ENCODE measurements at regions not wholly inside any gene's neighbourhood (a gene's known extent, or its start where the extent isn't known, plus 50 kb on each side); places are given as distances from the start of the nearest gene placed in this dataset.
"Not testable (repeated sequence)": the region's sequence is repeated elsewhere in the genome, so short reads cannot be mapped to it uniquely, and the experiment has no call there.

GRCh38 chr18:44320619-44321460 is 359.8 kb upstream of the SETBP1 start:
- DNase-seq (ENCODE audit: low read depth in 2 of 2) = no peak

- DNase-seq (ENCODE audit: low read depth in 2 of 2) = no peak
Observed at GRCh38 chr18:44321868-44322590, 358.7 kb upstream of the SETBP1 start.

GRCh38 chr18:44323125-44323524 is 357.6 kb upstream of the SETBP1 start:
- no peak for DNase-seq (ENCODE audit: low read depth in 2 of 2)

GRCh38 chr18:44324361-44324760 is 356.3 kb upstream of the SETBP1 start:
- no peak for DNase-seq (ENCODE audit: low read depth in 2 of 2)

GRCh38 chr18:44325903-44326635 is 354.6 kb upstream of the SETBP1 start:
- no peak for DNase-seq (ENCODE audit: low read depth in 2 of 2)

- DNase-seq (ENCODE audit: low read depth in 2 of 2) = no peak
Observed at GRCh38 chr18:44331656-44332570, 348.8 kb upstream of the SETBP1 start.

GRCh38 chr18:44341759-44342158 is 338.9 kb upstream of the SETBP1 start:
- DNase-seq (ENCODE audit: low read depth in 2 of 2) = no peak

- DNase-seq (ENCODE audit: low read depth in 2 of 2) = no peak
Observed at GRCh38 chr18:44342162-44342561, 338.5 kb upstream of the SETBP1 start.

- no peak for DNase-seq (ENCODE audit: low read depth in 2 of 2)
Observed at GRCh38 chr18:44342946-44343345, 337.7 kb upstream of the SETBP1 start.

GRCh38 chr18:44343570-44343969 is 337.1 kb upstream of the SETBP1 start:
- no peak for DNase-seq (ENCODE audit: low read depth in 2 of 2)

GRCh38 chr18:44356566-44357157 is 324.0 kb upstream of the SETBP1 start:
- no peak for DNase-seq (ENCODE audit: low read depth in 2 of 2)

GRCh38 chr18:44358402-44358801 is 322.3 kb upstream of the SETBP1 start:
- no peak for DNase-seq (ENCODE audit: low read depth in 2 of 2)

- DNase-seq (ENCODE audit: low read depth in 2 of 2) = not testable (repeated sequence)
Observed at GRCh38 chr18:44359741-44360140, 320.9 kb upstream of the SETBP1 start.

- not testable (repeated sequence) for DNase-seq (ENCODE audit: low read depth in 2 of 2)
Observed at GRCh38 chr18:44362213-44362612, 318.5 kb upstream of the SETBP1 start.

GRCh38 chr18:44370861-44371260 is 309.8 kb upstream of the SETBP1 start:
- DNase-seq (ENCODE audit: low read depth in 2 of 2) = no peak

GRCh38 chr18:44374966-44375365 is 305.7 kb upstream of the SETBP1 start:
- no peak for DNase-seq (ENCODE audit: low read depth in 2 of 2)

- DNase-seq (ENCODE audit: low read depth in 2 of 2) = no peak
Observed at GRCh38 chr18:44386401-44386800, 294.3 kb upstream of the SETBP1 start.

- no peak for DNase-seq (ENCODE audit: low read depth in 2 of 2)
Observed at GRCh38 chr18:44388329-44388728, 292.4 kb upstream of the SETBP1 start.

GRCh38 chr18:44392933-44393332 is 287.8 kb upstream of the SETBP1 start:
- no peak for DNase-seq (ENCODE audit: low read depth in 2 of 2)

GRCh38 chr18:44393406-44393805 is 287.3 kb upstream of the SETBP1 start:
- no peak for DNase-seq (ENCODE audit: low read depth in 2 of 2)

GRCh38 chr18:44396550-44396949 is 284.1 kb upstream of the SETBP1 start:
- no peak for DNase-seq (ENCODE audit: low read depth in 2 of 2)

Measured in activated CD8-positive, alpha-beta memory T cell treated with anti-CD3 and anti-CD28 coated beads for 4 hours (primary cell).